ENCODE measurements at regions not wholly inside any gene's neighbourhood (a gene's known extent, or its start where the extent isn't known, plus 50 kb on each side); places are given as distances from the start of the nearest gene placed in this dataset.

- DNase-seq (ENCODE audit: low read depth in 2 of 3, low spot score in 1 of 3): no peak
Observed at GRCh38 chr1:229950908-229951307, 116.1 kb upstream of the GALNT2 start.

DNA sequence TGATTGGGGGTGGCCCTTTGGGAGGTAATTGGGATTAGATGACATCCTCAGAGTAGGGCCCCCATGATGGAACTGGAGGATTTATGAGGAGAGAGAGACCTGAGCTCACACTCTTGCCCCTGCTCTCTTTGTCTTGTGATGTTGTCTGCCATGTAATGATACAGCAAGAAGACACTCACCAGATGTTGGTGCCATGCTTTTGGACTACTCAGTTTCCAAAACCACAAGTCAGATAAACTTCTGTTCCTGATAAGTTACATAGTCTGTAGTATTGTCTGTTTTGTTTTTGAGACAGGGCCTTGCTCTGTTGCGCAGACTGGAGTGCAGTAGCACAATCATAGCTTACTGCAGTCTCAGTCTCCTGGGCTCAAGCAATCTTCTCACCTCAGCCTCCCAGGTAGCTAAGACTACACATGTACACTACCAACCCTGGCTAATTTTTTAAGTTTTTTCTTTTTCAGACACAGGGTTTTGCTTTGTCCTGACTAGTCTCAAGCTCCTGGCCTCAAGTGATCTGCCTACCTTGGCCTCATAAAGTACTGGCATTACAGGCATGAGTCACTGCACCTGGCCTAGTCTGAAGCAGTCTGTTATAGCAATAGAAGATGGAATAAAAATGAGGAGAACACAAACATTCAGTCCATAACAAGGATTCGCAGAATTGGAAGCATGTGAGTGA lies 115.0 kb upstream of the GALNT2 start:
- no peak for DNase-seq (ENCODE audit: low read depth in 2 of 3, low spot score in 1 of 3)

DNA sequence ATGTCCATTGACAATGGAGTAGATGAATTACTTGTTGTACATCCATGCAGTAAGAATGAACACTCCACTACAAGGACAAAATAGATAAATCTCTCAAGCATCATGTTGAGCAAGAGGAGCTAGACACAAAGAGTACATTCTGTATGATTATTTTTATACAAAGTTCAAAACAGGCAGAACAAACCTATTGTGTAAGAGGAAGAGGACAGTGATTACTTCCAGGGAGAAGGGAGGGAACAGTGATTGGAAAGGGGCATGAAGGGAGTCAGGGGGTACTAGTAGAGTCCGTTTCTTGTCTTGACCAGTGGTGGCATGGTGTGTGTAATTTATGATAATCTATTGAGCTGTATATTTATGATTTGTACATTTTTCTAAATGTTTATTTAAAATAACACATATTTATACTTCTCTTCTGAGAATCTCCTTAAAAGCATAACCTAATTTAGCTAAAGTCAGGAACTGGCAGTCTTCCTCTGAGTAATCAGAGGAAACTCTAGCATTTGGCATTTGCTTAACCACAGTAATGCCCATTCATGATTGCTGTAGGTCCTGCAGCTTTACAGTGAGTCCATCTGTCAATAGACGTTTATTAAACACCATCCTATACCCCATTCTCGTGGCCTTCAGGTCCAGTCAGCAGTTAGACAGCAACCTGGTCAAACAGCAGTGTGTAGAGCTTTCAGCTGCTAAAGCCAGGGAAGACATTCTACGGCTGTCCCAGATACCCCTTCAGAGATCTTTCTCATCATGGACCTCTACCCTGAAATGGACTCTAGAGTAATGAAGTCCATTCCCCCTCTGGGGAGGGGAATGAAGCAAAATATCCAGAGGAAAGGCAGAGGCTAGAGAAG lies 114.1 kb upstream of the GALNT2 start:
- DNase-seq (ENCODE audit: low read depth in 2 of 3, low spot score in 1 of 3): no peak

DNA sequence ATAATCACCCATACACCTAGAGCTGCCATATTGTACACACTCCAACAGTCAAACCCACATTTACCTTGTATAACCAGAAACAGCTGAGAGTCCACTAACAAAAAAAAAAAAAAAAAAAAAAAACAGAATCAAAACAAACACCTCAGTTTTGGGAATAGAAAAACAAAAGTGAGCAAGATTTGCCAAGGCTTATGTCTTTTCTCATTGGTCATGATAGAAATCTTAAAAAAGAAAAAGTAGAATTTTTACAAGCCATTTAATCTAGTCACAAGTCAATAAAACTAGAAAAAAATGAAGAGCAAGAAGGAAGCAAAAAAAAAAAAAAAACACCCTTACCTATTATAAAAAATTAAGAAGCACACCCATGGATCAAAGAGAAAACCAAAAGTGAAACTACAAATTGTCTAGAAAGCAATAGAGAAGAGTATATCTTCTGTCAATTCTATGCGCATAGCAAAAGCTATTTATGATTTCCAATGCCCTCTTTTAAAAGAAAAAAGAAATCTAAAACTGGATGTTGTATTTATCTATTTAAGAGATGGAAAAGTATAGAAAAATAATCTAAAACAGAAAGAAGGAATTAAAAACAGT lies 113.2 kb upstream of the GALNT2 start:
- DNase-seq (ENCODE audit: low read depth in 2 of 3, low spot score in 1 of 3): no peak

GRCh38 chr1:229964281-229964680 lies 102.8 kb upstream of the GALNT2 start:
- no peak for DNase-seq (ENCODE audit: low read depth in 2 of 3, low spot score in 1 of 3)

DNA sequence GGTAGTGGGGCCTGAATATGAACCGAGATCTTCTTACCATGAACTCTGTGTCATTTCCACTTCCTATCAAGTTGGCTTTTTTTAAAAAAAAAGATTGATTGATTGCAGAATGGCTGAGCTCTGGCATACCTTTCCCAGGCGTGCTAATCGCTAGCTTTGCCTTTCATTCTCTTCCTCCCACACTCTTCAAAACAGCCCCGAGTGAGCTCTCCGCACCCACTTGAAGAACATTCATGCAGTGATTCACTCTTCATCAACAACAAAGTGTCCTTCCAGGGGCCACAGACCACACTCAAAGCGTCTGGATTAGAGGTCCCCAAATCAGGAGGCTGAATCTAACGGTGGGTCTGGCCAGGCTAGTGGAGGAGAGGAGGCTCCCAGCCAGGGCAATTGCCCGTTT lies 96.3 kb upstream of the GALNT2 start:
- no peak for DNase-seq (ENCODE audit: low read depth in 2 of 3, low spot score in 1 of 3)

DNA sequence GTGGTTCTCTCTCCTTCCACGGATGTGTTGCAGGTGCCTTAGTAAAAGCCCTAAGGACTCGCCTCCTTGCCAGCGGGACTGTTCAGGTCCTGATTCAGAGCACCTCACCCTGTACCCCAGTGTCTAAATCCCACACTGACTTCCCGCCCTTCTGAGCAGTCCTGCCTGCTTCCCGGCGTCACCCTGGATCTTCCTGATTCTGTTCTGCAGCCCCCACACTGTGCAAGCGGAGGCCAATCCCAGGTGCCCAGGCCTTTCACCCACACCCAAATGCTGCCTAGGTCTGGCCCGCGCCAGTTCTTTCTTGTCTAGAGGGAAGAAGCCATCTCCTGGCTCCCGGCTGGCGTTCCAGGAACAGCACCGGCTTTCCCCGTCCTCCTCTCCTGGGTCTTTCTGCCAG lies 95.9 kb upstream of the GALNT2 start:
- DNase-seq (ENCODE audit: low read depth in 2 of 3, low spot score in 1 of 3): no peak

- no peak for DNase-seq (ENCODE audit: low read depth in 2 of 3, low spot score in 1 of 3)
Observed at GRCh38 chr1:229972600-229973296, 94.3 kb upstream of the GALNT2 start.

DNA sequence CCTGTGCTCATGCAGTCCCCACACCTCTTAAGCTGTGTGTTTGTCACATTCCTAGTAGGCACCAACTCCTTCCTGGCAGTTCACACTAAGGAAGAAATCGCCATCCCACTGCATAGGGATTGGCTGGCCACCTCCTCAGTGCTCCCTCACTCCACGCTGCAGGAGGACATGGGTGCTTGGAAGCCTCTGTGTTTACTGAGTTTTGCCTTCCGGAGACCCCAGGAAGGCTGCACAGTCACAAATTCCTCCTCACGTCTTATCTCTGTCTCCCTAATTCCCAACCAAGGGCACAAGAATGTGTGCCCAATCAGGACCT lies 93.8 kb upstream of the GALNT2 start:
- DNase-seq (ENCODE audit: low read depth in 2 of 3, low spot score in 1 of 3): no peak

DNA sequence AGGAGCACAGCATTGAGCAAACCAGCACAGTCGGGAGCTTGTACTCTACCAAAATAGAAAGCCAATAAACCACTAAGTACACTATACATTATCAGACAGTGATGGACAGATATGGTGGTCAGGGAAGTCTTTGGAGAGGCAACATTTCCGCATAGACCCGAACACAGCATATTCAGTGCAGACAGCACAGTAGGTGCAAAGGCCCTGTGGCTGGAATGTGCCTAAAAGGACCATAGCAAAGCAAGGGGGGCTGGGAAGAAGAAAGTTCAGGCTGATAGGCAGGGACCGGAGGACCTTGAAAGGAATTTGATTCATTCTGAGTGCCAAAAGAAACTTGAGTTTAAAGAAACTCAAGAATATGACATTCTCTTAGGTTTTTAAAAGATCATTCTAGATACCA lies 92.0 kb upstream of the GALNT2 start:
- no peak for DNase-seq (ENCODE audit: low read depth in 2 of 3, low spot score in 1 of 3)

- DNase-seq (ENCODE audit: low read depth in 2 of 3, low spot score in 1 of 3): no peak
Observed at GRCh38 chr1:229980009-229980408, 87.0 kb upstream of the GALNT2 start.

- no peak for DNase-seq (ENCODE audit: low read depth in 2 of 3, low spot score in 1 of 3)
Observed at GRCh38 chr1:229981736-229982135, 85.3 kb upstream of the GALNT2 start.

DNA sequence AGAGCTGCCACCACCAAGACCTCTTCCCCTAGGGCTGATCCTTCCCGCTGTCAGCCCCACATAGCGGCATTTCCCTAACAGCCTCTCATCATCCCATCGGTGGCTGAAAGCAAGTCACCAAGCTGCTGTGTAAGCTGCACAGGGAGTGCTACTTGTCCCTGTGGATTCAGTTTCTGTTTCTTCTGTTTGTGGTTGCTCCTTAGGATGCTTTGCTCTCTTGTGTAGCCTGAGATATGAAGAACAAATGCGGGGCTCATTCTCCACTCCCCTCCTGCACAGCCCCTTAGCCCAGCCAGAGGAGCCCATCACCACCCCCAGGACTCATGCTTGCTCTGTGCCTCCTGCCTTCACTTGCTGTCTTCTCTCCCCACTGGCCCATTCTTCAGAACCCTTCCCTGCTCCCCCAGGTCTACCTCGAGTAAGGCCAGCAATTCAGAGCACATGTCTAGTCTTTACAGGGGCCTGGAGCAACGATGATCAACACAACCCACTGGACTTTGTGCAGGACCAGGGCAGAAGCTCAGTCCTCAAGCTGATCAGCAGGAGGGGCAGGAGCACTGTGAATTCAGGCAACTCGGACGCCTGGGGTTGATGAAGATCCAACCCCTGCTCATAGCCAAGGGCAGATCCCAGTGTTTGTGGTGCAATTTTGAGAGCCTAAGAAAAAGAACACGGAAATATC lies 82.6 kb upstream of the GALNT2 start:
- DNase-seq (ENCODE audit: low read depth in 2 of 3, low spot score in 1 of 3): no peak

GRCh38 chr1:229984992-229985612 lies 81.9 kb upstream of the GALNT2 start:
- no peak for DNase-seq (ENCODE audit: low read depth in 2 of 3, low spot score in 1 of 3)

- DNase-seq (ENCODE audit: low read depth in 2 of 3, low spot score in 1 of 3): no peak
Observed at GRCh38 chr1:229985613-229986010, 81.4 kb upstream of the GALNT2 start.

DNA sequence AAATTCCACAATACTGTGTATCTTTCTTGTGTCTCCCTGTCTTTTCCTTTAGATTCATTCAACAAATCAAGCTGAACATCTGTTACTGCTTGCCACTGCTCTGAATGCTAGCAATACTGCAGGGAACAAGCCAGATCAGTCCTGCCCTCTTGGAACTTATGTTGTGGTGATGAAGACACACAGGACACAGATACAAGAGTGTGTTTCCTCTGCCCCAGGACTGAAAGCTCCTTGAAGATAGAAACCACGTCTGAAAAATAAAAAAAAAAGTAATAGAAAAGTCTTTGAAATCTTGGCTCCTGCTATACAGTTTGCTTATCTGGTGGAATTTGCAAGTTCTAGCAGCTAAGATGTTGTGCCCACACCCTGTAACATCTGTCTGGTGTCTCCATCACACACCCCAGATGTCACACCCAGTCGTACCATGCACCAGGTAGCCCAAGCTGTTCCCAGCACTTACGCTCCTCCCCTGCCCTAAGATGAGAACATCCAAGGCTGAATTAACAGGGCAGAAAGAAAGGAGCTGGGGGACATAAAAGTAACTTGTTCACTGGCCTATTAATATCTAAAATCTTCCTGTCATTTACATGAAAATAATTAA lies 80.2 kb upstream of the GALNT2 start:
- DNase-seq (ENCODE audit: low read depth in 2 of 3, low spot score in 1 of 3): no peak

DNA sequence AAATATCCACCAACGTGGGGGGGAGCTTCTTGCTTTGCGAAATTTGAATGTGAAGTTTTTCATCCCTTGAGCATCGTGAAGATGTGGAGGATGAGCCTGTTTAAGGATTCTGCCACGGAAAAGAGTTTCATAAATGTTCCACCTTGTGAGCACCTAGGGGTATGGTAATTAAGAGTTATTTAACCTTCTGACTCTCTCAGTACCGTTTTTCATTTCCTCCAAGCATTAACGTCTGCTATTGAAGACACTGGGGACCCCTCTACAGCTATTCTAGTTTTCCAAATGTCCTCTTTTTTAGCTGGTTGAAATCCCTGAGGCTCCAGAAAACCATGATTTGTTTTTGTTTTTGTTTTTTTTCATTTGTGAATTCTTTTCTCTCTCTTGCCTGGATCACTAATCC lies 79.1 kb upstream of the GALNT2 start:
- no peak for DNase-seq (ENCODE audit: low read depth in 2 of 3, low spot score in 1 of 3)

DNA sequence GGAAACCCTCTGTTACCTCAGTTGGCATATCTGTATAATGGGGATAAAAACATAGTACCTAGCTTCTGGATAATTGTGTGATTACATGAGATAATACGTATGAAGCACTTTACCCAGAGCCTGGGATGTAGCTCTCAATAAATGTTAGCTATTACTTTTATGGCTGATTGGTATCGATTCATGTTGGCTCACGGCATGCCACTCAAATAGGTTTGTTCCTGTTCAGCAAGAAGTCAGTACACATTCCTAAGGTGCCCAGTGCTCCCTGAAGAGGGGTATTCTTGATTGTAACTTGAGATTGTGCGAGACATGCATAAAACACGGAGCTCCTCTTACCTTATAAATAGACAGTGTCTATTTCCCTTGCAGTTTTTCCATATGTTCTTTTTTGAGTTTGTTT lies 78.5 kb upstream of the GALNT2 start:
- no peak for DNase-seq (ENCODE audit: low read depth in 2 of 3, low spot score in 1 of 3)

DNA sequence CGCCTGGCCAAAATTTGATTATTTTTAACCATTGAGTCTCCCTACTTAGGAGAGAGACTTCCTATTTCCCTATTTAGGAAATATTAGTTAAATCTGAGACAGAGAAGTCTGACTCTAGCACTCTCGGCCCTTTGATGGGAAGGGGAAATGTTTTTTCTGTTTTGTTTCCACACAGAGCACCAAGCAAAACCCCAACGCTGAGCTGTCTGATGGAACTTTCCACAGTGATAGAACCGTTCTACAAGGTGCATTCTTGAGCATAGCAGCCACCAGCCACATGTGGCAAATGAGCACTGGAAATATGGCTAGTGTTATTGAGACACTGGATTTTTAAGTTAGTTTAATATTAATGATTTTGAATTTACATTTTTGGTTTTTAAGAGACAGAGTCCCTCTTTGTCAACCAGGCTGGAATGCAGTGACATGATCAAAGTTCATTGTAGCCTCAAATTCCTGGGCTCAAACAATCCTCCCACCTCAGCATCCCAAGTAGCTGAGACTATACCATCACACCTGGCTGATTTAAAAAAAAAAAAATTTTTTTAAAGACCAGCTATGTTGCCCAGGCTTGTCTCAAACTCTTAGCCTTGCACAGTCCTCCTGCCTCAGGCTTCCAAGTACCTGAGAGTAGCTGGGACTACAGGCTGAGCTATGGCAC lies 77.3 kb upstream of the GALNT2 start:
- DNase-seq (ENCODE audit: low read depth in 2 of 3, low spot score in 1 of 3): no peak

GRCh38 chr1:229990326-229990725 lies 76.7 kb upstream of the GALNT2 start:
- no peak for DNase-seq (ENCODE audit: low read depth in 2 of 3, low spot score in 1 of 3)

Measured in stimulated activated CD4-positive, alpha-beta T cell treated with anti-CD3 and anti-CD28 coated beads, Interleukin-12 subunit alpha, Interleukin-12 subunit beta, amount 100 ng/mL, for 48 hours (primary cell).